ENCODE measurements at regions not wholly inside any gene's neighbourhood (a gene's known extent, or its start where the extent isn't known, plus 50 kb on each side); places are given as distances from the start of the nearest gene placed in this dataset.
"Not testable (repeated sequence)": the region's sequence is repeated elsewhere in the genome, so short reads cannot be mapped to it uniquely, and the experiment has no call there.

- Histone ChIP-seq H3K9ac (ENCODE audit: extremely low read depth, low read length, poor library complexity, severe bottlenecking) (no peak overlapping the region), H3K4me3 (ENCODE audit: low read length) (no peak overlapping the region), H3K27ac (ENCODE audit: low read depth, low read length) (no peak overlapping the region), H3K9me3 (ENCODE audit: control insufficient read depth, low read length) (no peaks in the 10 kb centered on the region), H3K27me3 (ENCODE audit: control insufficient read depth, insufficient read depth, low read length, poor library complexity, severe bottlenecking) (no peaks in the 10 kb centered on the region), H3K36me3 (ENCODE audit: control insufficient read depth, insufficient read depth, low read length) (no peaks in the 10 kb centered on the region), H3K4me1 (ENCODE audit: control insufficient read depth, insufficient read depth, low read length) (no peaks in the 10 kb centered on the region)
- H3K36me3 Mint-ChIP-seq (ENCODE audit: low read depth): no peaks in the 10 kb centered on the region
- no peaks in the 10 kb centered on the region for H3K4me1 Mint-ChIP-seq
- 92 to 100% methylated on average over 2 to 3 of the region's 3 CpGs for WGBS, 2 experiments (ENCODE audit: insufficient coverage in 1 of 2, insufficient read length in 1 of 2)
- no peak for TF ChIP-seq CTCF (conservative IDR thresholded peaks at IDR 0.05)
- no peaks in the 10 kb centered on the region for H3K27me3 Mint-ChIP-seq (ENCODE audit: insufficient read depth)
- no peak overlapping the region for H3K27ac Mint-ChIP-seq
- no peak for DNase-seq
- H3K9me3 Mint-ChIP-seq: peaks cover 22% of the 10 kb centered on the region
- no peak overlapping the region for H3K4me3 Mint-ChIP-seq
These were observed 886.2 kb upstream of the NRXN1 start for GRCh38 chr2:51918113-51918512.

GRCh38 chr2:51903728-51904127, 871.8 kb upstream of the NRXN1 start:
- Mint-ChIP-seq H3K4me1 (no peaks in the 10 kb centered on the region), H3K9me3 (no peaks in the 10 kb centered on the region), H3K36me3 (ENCODE audit: low read depth) (no peaks in the 10 kb centered on the region), H3K27me3 (ENCODE audit: insufficient read depth) (no peaks in the 10 kb centered on the region), H3K4me3 (no peak overlapping the region), H3K27ac (no peak overlapping the region)
- H3K4me1 ChIP-seq (ENCODE audit: control insufficient read depth, insufficient read depth, low read length): no peaks in the 10 kb centered on the region
- no peak overlapping the region for H3K4me3 ChIP-seq (ENCODE audit: low read length)
- WGBS, 2 experiments (ENCODE audit: insufficient coverage in 1 of 2, insufficient read length in 1 of 2): 86% methylated on average over 1 of the region's 1 CpG; no CpG with 5 or more reads in 1 of the 2 experiments
- H3K36me3 ChIP-seq (ENCODE audit: control insufficient read depth, insufficient read depth, low read length): no peaks in the 10 kb centered on the region
- no peak overlapping the region for H3K9ac ChIP-seq (ENCODE audit: extremely low read depth, low read length, poor library complexity, severe bottlenecking)
- H3K27me3 ChIP-seq (ENCODE audit: control insufficient read depth, insufficient read depth, low read length, poor library complexity, severe bottlenecking): no peaks in the 10 kb centered on the region
- H3K27ac ChIP-seq (ENCODE audit: low read depth, low read length): no peak overlapping the region
- no peaks in the 10 kb centered on the region for H3K9me3 ChIP-seq (ENCODE audit: control insufficient read depth, low read length)
- DNase-seq: no peak
- no peak for TF ChIP-seq CTCF (conservative IDR thresholded peaks at IDR 0.05)

- no peak for TF ChIP-seq CTCF (conservative IDR thresholded peaks at IDR 0.05)
- no peak overlapping the region for H3K27ac Mint-ChIP-seq
- no peaks in the 10 kb centered on the region for H3K9me3 Mint-ChIP-seq
These were observed 867.7 kb upstream of the NRXN1 start for GRCh38 chr2:51899643-51900042.

GRCh38 chr2:51894584-51894983, 862.7 kb upstream of the NRXN1 start:
- H3K9me3 ChIP-seq (ENCODE audit: control insufficient read depth, low read length); H3K27ac ChIP-seq (ENCODE audit: low read depth, low read length); H3K4me3 ChIP-seq (ENCODE audit: low read length); H3K27me3 ChIP-seq (ENCODE audit: control insufficient read depth, insufficient read depth, low read length, poor library complexity, severe bottlenecking); H3K9me3 Mint-ChIP-seq; H3K36me3 Mint-ChIP-seq (ENCODE audit: low read depth); H3K4me3 Mint-ChIP-seq; H3K4me1 ChIP-seq (ENCODE audit: control insufficient read depth, insufficient read depth, low read length); H3K27ac Mint-ChIP-seq; H3K27me3 Mint-ChIP-seq (ENCODE audit: insufficient read depth); H3K9ac ChIP-seq (ENCODE audit: extremely low read depth, low read length, poor library complexity, severe bottlenecking); H3K4me1 Mint-ChIP-seq; DNase-seq; H3K36me3 ChIP-seq (ENCODE audit: control insufficient read depth, insufficient read depth, low read length): not testable (repeated sequence)
- whole genome bisulfite sequencing, 2 experiments (ENCODE audit: insufficient coverage in 1 of 2, insufficient read length in 1 of 2): 89% methylated on average over 3 of the region's 3 CpGs; no CpG with 5 or more reads in 1 of the 2 experiments

More at GRCh38 chr2:51899643-51900042, 867.7 kb upstream of the NRXN1 start:
- Histone ChIP-seq H3K4me1 (ENCODE audit: control insufficient read depth, insufficient read depth, low read length) (no peaks in the 10 kb centered on the region), H3K9ac (ENCODE audit: extremely low read depth, low read length, poor library complexity, severe bottlenecking) (no peak overlapping the region), H3K9me3 (ENCODE audit: control insufficient read depth, low read length) (no peaks in the 10 kb centered on the region), H3K36me3 (ENCODE audit: control insufficient read depth, insufficient read depth, low read length) (no peaks in the 10 kb centered on the region), H3K27me3 (ENCODE audit: control insufficient read depth, insufficient read depth, low read length, poor library complexity, severe bottlenecking) (no peaks in the 10 kb centered on the region), H3K4me3 (ENCODE audit: low read length) (no peak overlapping the region), H3K27ac (ENCODE audit: low read depth, low read length) (no peak overlapping the region)
- no peaks in the 10 kb centered on the region for H3K4me1 Mint-ChIP-seq
- no peak for DNase-seq
- no peaks in the 10 kb centered on the region for H3K36me3 Mint-ChIP-seq (ENCODE audit: low read depth)
- H3K27me3 Mint-ChIP-seq (ENCODE audit: insufficient read depth): no peaks in the 10 kb centered on the region
- H3K4me3 Mint-ChIP-seq: no peak overlapping the region
